PC-9 (cell line): ENCODE measurements at regions not wholly inside any gene's neighbourhood (a gene's known extent, or its start where the extent isn't known, plus 50 kb on each side); places are given as distances from the start of the nearest gene placed in this dataset.
"Not testable (repeated sequence)": the region's sequence is repeated elsewhere in the genome, so short reads cannot be mapped to it uniquely, and the experiment has no call there.

Experiments
- BruUV-seq: library from RNA; stranded (reverse); fragments of 400-500 nt; replicated peaks from 2 replicates; lab custom pipeline; 2021; lab: Mats Ljungman, UMichigan
- CTCF ChIA-PET: fragments of 300-600 bp; sonication (Branson Sonifier 250); formaldehyde crosslinking; loops from one replicate; lab custom pipeline; 2022; ENCODE audit warnings: antibody characterized with exemption; lab: Charles Lee
- POLR2A ChIA-PET: fragments of 300-600 bp; sonication (Branson Sonifier 250); formaldehyde crosslinking; loops from one replicate; lab custom pipeline; 2022; ENCODE audit warnings: antibody characterized with exemption; ENCODE audit not compliant: unreplicated experiment; lab: Charles Lee
- DNase-seq, 2 experiments: peaks; one replicate each; pipeline versions ENCODE4 v3.0.0 to v3.0.0-alpha.2; 2015 to 2022; ENCODE audit warnings: mixed read lengths in 1 of 2
- H2AFZ ChIP-seq: fragments of 200-600 bp; sonication (generic); 2 replicates; pipeline ENCODE4 v1.8.1; 2017; ENCODE audit warnings: antibody characterized with exemption
- H3F3A ChIP-seq: fragments of 200-600 bp; sonication (generic); 2 replicates; pipeline ENCODE4 v1.8.1; 2017; ENCODE audit warnings: antibody characterized with exemption, mild to moderate bottlenecking, low read depth; ENCODE audit not compliant: insufficient read depth
- H3K27ac ChIP-seq: fragments of 200-600 bp; sonication (generic); 2 replicates; pipeline ENCODE4 v1.6.1; 2016; ENCODE audit warnings: mixed run types
- H3K27me3 ChIP-seq: fragments of 200-600 bp; sonication (generic); 2 replicates; pipeline ENCODE4 v1.6.1; 2016; ENCODE audit warnings: low read depth, mixed run types; ENCODE audit not compliant: insufficient read depth
- H3K36me3 ChIP-seq: fragments of 200-600 bp; sonication (generic); 2 replicates; pipeline ENCODE4 v1.6.1; 2016; ENCODE audit warnings: low read depth, mixed run types
- H3K4me1 ChIP-seq: fragments of 200-600 bp; sonication (generic); replicated peaks from 2 replicates; pipeline ENCODE4 v1.6.1; 2016; ENCODE audit warnings: mixed run types; ENCODE audit not compliant: insufficient read depth
- H3K4me2 ChIP-seq: fragments of 200-600 bp; sonication (generic); 2 replicates; pipeline ENCODE4 v1.6.1; 2017; ENCODE audit warnings: mixed run types
- H3K4me3 ChIP-seq: fragments of 200-600 bp; sonication (generic); 2 replicates; pipeline ENCODE4 v1.6.1; 2016; ENCODE audit warnings: mixed run types
- H3K79me2 ChIP-seq: fragments of 200-600 bp; sonication (generic); 2 replicates; pipeline ENCODE4 v1.6.1; 2017; ENCODE audit warnings: low read depth, mixed run types
- H3K9me2 ChIP-seq: fragments of 200-600 bp; sonication (generic); 2 replicates; pipeline ENCODE4 v1.8.1; 2017; ENCODE audit warnings: mild to moderate bottlenecking; ENCODE audit not compliant: insufficient read depth
- H3K9me3 ChIP-seq: fragments of 200-600 bp; sonication (generic); 2 replicates; pipeline ENCODE4 v1.8.1; 2016; ENCODE audit warnings: low read depth; ENCODE audit not compliant: insufficient read depth
- H4K20me1 ChIP-seq: fragments of 200-600 bp; sonication (generic); 2 replicates; pipeline ENCODE4 v1.8.1; 2017; ENCODE audit not compliant: insufficient read depth
- EZH2 ChIP-seq: fragments of 200-600 bp; sonication (generic); IDR thresholded peaks from 2 replicates; pipeline ENCODE4 v1.8.0; 2017; ENCODE audit warnings: antibody characterized with exemption, low read depth
- intact Hi-C: fragments of 100-400 bp; cut with micrococcal nuclease; formaldehyde crosslinking; loops from one replicate; pipeline ENCODE4 v1.10.0; 2022; ENCODE audit not compliant: unreplicated experiment
- TF ChIP-seq, protein P1 (sequence below): fragments of 200-600 bp; sonication (generic); conservative IDR thresholded peaks from 2 replicates; pipeline ENCODE4 v1.6.1; 2017; ENCODE audit warnings: mixed run types, antibody characterized with exemption, mild to moderate bottlenecking, moderate library complexity

- TF ChIP-seq EZH2 = no peak
- TF ChIP-seq, protein P1, sequence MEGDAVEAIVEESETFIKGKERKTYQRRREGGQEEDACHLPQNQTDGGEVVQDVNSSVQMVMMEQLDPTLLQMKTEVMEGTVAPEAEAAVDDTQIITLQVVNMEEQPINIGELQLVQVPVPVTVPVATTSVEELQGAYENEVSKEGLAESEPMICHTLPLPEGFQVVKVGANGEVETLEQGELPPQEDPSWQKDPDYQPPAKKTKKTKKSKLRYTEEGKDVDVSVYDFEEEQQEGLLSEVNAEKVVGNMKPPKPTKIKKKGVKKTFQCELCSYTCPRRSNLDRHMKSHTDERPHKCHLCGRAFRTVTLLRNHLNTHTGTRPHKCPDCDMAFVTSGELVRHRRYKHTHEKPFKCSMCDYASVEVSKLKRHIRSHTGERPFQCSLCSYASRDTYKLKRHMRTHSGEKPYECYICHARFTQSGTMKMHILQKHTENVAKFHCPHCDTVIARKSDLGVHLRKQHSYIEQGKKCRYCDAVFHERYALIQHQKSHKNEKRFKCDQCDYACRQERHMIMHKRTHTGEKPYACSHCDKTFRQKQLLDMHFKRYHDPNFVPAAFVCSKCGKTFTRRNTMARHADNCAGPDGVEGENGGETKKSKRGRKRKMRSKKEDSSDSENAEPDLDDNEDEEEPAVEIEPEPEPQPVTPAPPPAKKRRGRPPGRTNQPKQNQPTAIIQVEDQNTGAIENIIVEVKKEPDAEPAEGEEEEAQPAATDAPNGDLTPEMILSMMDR = no peak
- Histone ChIP-seq H3K4me1 (no peaks in the 10 kb centered on the region), H3K4me2 (no peak overlapping the region), H2AFZ (no peak overlapping the region), H3K9me2 (no peaks in the 10 kb centered on the region), H3K27ac (no peak overlapping the region), H3K79me2 (no peaks in the 10 kb centered on the region), H3K4me3 (no peak overlapping the region), H3K36me3 (no peaks in the 10 kb centered on the region), H3F3A (no peaks in the 10 kb centered on the region), H4K20me1 (no peaks in the 10 kb centered on the region), H3K27me3 (no peaks in the 10 kb centered on the region), H3K9me3 (no peaks in the 10 kb centered on the region)
- ChIA-PET POLR2A (interaction anchor here (0.5 to 0.7 kb wide), 3 partner anchors 41 to 266 kb away, joined by 3 to 11 read pairs (median 7); no protein-coding TSS in a partner anchor), CTCF (no interaction called here)
- DNase-seq = no peak
- intact Hi-C loops = no loop called here
- no TSS peak for BruUV-seq
Measured at GRCh38 chr3:159499031-159499793, 489.4 kb upstream of the IL12A start.

- Histone ChIP-seq H3K79me2 (no peaks in the 10 kb centered on the region), H3K9me2 (no peaks in the 10 kb centered on the region), H3K27ac (no peak overlapping the region), H3K36me3 (no peaks in the 10 kb centered on the region), H4K20me1 (no peaks in the 10 kb centered on the region), H3K4me1 (no peaks in the 10 kb centered on the region), H3K27me3 (no peaks in the 10 kb centered on the region), H3K4me2 (no peak overlapping the region), H2AFZ (no peak overlapping the region), H3F3A (no peaks in the 10 kb centered on the region), H3K4me3 (no peak overlapping the region), H3K9me3 (no peaks in the 10 kb centered on the region)
- POLR2A ChIA-PET = interaction anchor here (0.7 kb wide), 1 partner anchor 113 kb away, joined by 6 read pairs; no protein-coding TSS in a partner anchor
- TF ChIP-seq, protein P1 = no peak
- TF ChIP-seq EZH2 = no peak
- intact Hi-C loops = no loop called here
- CTCF ChIA-PET = no interaction called here
- DNase-seq = no peak
- BruUV-seq = no TSS peak
Measured at GRCh38 chr3:159501029-159501428, 487.6 kb upstream of the IL12A start.

GRCh38 chr3:159502986-159503385, 485.6 kb upstream of the IL12A start:
- no peaks in the 10 kb centered on the region for H3K36me3 ChIP-seq
- no peak overlapping the region for H3K4me2 ChIP-seq
- TF ChIP-seq EZH2 = no peak
- TF ChIP-seq, protein P1 = no peak
- H3K4me3 ChIP-seq = no peak overlapping the region
- no peak overlapping the region for H3K27ac ChIP-seq
- H3K4me1 ChIP-seq = no peaks in the 10 kb centered on the region
- POLR2A ChIA-PET = no interaction called here
- no peaks in the 10 kb centered on the region for H3K27me3 ChIP-seq
- H3K9me3 ChIP-seq = no peaks in the 10 kb centered on the region
- H4K20me1 ChIP-seq = no peaks in the 10 kb centered on the region
- CTCF ChIA-PET = no interaction called here
- no peaks in the 10 kb centered on the region for H3F3A ChIP-seq
- no peak overlapping the region for H2AFZ ChIP-seq
- H3K9me2 ChIP-seq = no peaks in the 10 kb centered on the region
- H3K79me2 ChIP-seq = no peaks in the 10 kb centered on the region
- no peak for DNase-seq
- intact Hi-C loops = no loop called here
- no TSS peak for BruUV-seq

GRCh38 chr3:159510988-159511387, 477.6 kb upstream of the IL12A start:
- H4K20me1 ChIP-seq, H3K79me2 ChIP-seq, H2AFZ ChIP-seq, H3K27me3 ChIP-seq, CTCF ChIA-PET, H3K4me3 ChIP-seq, DNase-seq, H3K4me2 ChIP-seq, intact Hi-C loops, H3K27ac ChIP-seq, H3F3A ChIP-seq, H3K4me1 ChIP-seq, H3K9me3 ChIP-seq, H3K9me2 ChIP-seq, POLR2A ChIA-PET, H3K36me3 ChIP-seq, BruUV-seq: not testable (repeated sequence)
